OCI-LY3 (cell line): ENCODE measurements at regions not wholly inside any gene's neighbourhood (a gene's known extent, or its start where the extent isn't known, plus 50 kb on each side); places are given as distances from the start of the nearest gene placed in this dataset.

Source experiments
- EZH2phosphoT487 ChIP-seq: fragments of 200-600 bp; shearing (Covaris generic); IDR thresholded peaks from 2 replicates; pipeline ENCODE4 v1.6.1; 2018; ENCODE audit warnings: antibody characterized with exemption, mixed run types, low read depth
- TF ChIP-seq, protein P1 (sequence below): fragments of 200-600, 300-600 bp; sonication (generic); IDR thresholded peaks from 2 replicates; pipeline ENCODE4 v1.5.1; 2014; ENCODE audit warnings: antibody characterized with exemption, low read length, low read depth

DNA sequence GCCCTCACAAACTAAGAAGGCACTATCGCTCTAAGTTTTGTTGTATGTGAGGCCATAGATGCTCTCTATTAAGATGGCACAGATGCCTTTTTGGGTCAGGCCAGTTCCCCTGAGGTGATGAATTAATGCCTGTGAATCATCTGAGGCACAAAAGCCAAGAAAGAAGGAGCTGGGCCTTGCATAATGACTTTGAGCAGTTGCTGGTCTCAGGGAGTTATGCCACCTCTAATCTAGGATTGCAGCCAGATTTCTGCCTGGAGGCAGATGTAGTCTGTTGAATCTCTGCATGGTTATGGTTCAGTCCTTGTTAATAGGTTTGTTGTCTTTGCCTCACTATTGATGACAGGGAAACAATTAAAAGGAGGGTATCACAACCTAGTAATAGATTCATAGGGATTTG, 168.1 kb upstream of the CHRM3 start:
- TF ChIP-seq, protein P1, sequence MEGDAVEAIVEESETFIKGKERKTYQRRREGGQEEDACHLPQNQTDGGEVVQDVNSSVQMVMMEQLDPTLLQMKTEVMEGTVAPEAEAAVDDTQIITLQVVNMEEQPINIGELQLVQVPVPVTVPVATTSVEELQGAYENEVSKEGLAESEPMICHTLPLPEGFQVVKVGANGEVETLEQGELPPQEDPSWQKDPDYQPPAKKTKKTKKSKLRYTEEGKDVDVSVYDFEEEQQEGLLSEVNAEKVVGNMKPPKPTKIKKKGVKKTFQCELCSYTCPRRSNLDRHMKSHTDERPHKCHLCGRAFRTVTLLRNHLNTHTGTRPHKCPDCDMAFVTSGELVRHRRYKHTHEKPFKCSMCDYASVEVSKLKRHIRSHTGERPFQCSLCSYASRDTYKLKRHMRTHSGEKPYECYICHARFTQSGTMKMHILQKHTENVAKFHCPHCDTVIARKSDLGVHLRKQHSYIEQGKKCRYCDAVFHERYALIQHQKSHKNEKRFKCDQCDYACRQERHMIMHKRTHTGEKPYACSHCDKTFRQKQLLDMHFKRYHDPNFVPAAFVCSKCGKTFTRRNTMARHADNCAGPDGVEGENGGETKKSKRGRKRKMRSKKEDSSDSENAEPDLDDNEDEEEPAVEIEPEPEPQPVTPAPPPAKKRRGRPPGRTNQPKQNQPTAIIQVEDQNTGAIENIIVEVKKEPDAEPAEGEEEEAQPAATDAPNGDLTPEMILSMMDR = no peak
- no peak for TF ChIP-seq EZH2phosphoT487
